Heart right ventricle (tissue), 16 donors: ENCODE measurements at regions not wholly inside any gene's neighbourhood (a gene's known extent, or its start where the extent isn't known, plus 50 kb on each side); places are given as distances from the start of the nearest gene placed in this dataset.

Experiments used
- ATAC-seq, 8 donors: fragments of 200-7000 bp; cut with Tn5 transposase; one replicate each; pipeline ENCODE4 v1.9.1; 2020; ENCODE audit warnings: mild to moderate bottlenecking in 8 of 8, moderate library complexity in 8 of 8, moderate number of reproducible peaks in 1 of 8
- DNase-seq, 2 donors: peaks; one replicate each; pipeline ENCODE4 v3.0.0-alpha.2; 2020
- H3K27ac ChIP-seq, 10 donors: fragments of 200-600 bp; sonication (generic) in 2 of 10; one replicate each; pipeline versions ENCODE4 v1.5.0 to v1.8.0; 2020 to 2022; ENCODE audit warnings: mild to moderate bottlenecking in 3 of 10
- H3K27me3 ChIP-seq, 7 donors: fragments of 200-600 bp; one replicate each; pipeline ENCODE4 v1.8.0; 2021 to 2022; ENCODE audit warnings: mild to moderate bottlenecking in 2 of 7
- H3K36me3 ChIP-seq, 9 donors: fragments of 200-600 bp; sonication (generic) in 1 of 9; one replicate each; pipeline versions ENCODE4 v1.5.0 to v1.8.0; 2020 to 2022; ENCODE audit warnings: mild to moderate bottlenecking in 2 of 9
- H3K4me1 ChIP-seq, 9 donors: fragments of 200-600 bp; sonication (generic) in 1 of 9; one replicate each; pipeline versions ENCODE4 v1.5.0 to v1.8.0; 2020 to 2022; ENCODE audit warnings: mild to moderate bottlenecking in 4 of 9
- H3K4me3 ChIP-seq, 10 donors: fragments of 200-600 bp; sonication (generic) in 2 of 10; one replicate each; pipeline versions ENCODE4 v1.5.0 to v1.8.0; 2020 to 2022; ENCODE audit warnings: mild to moderate bottlenecking in 7 of 10, moderate library complexity in 2 of 10
- H3K9me3 ChIP-seq, 11 donors: fragments of 200-600 bp in 10 of 11; sonication (generic) in 2 of 11; one replicate each; pipeline versions ENCODE4 v1.5.0 to v1.8.0; 2013 to 2022; ENCODE audit warnings: mild to moderate bottlenecking in 2 of 11, control low read depth in 1 of 11, moderate library complexity in 1 of 11
- WGBS, 2 donors: extraction: QIAGEN DNeasy Blood & Tissue Kit; methylation state at CpG; one replicate each; pipeline ENCODE4 v1.1.7; 2013; ENCODE audit warnings: inconsistent platforms in 1 of 2; 5-methylcytosine and 5-hydroxymethylcytosine counted together
- intact Hi-C, 10 donors: fragments of 100-400 bp; cut with DNase I; formaldehyde crosslinking; loops; one replicate each; pipeline versions ENCODE4 v1.11.1 to v1.14.2; 2022
- TF ChIP-seq, protein P1 (sequence below), 9 donors: fragments of 200-600 bp; sonication (generic) in 2 of 9; IDR thresholded peaks; one replicate each; pipeline versions ENCODE4 v1.5.0 to v1.8.0; 2021 to 2022; ENCODE audit warnings: antibody characterized with exemption in 9 of 9, mild to moderate bottlenecking in 5 of 9, moderate library complexity in 1 of 9
- donor health status: Arrhythmogenic right ventricular cardiomyopathy.
- donor health status: ischemic (EF 13 %, LVEDD 7.1; RV severe dilation, severe dysfunction).
- donor health status: healthy with polysubstance abuse.
- donor health status: DM: no; HTN: yes; CAD: no.
- donor health status: DM: no; HTN: no; CAD: no.
- donor health status: ischemic (EF 25% LVEDD 6.9; RV normal size, moderate dysfunction).
- donor health status: ischemic (EF 25% LVEDD 5.7; RV mildly dilated, moderate dysfunction).
- donor health status: healthy.
- donor health status: DM: yes; HTN: yes; CAD: no.
- donor health status: Ischemic cardiomyopathy.
- donor health status: ischemic (EF 35%, LVEDD 5.7; RV mildly dilated, moderate dysfunction).
- donor health status: nonischemic (EF 11% LVEDD 7.7; RV severe dilation, severe dysfunction).
- donor health status: DM: yes; HTN: yes; CAD: no.
- donor health status: PGD.
- donor health status: ischemic (EF 29% LVEDD 5.4; RV normal size, mild dysfunction).
- donor health status: nonischemic (EF 23%, LVEDD 6.1; RV moderate dilation, normal function).

DNA sequence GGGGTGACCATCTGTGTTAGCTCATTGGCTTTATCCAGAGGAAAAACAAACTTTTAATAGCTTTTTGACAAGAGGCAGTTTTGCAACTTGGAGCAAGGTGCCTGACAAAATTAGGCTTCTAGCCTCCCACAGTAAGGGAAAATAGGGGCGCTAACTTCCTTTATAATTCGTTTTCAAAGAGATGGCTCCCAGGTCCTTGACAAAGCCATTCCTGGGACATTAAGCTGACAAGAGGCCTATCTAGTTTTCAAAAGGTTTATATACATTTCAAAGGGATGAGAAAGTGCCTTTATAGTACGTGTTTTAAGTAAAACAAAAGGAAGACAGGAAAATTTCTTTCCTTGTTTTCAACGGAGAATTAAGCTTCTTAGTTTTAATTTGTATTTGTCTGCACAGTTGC, 159.4 kb upstream of the GCFC2 start:
- intact Hi-C loops, result no loop called here
- Histone ChIP-seq H3K9me3 (no peaks in the 10 kb centered on the region), H3K4me3 (no peak overlapping the region), H3K27ac (no peak overlapping the region), H3K36me3 (no peaks in the 10 kb centered on the region), H3K4me1 (no peaks in the 10 kb centered on the region), H3K27me3 (peaks cover 0 to 3% (median 0%) of the 10 kb centered on the region in 7 donors)
- TF ChIP-seq, protein P1, sequence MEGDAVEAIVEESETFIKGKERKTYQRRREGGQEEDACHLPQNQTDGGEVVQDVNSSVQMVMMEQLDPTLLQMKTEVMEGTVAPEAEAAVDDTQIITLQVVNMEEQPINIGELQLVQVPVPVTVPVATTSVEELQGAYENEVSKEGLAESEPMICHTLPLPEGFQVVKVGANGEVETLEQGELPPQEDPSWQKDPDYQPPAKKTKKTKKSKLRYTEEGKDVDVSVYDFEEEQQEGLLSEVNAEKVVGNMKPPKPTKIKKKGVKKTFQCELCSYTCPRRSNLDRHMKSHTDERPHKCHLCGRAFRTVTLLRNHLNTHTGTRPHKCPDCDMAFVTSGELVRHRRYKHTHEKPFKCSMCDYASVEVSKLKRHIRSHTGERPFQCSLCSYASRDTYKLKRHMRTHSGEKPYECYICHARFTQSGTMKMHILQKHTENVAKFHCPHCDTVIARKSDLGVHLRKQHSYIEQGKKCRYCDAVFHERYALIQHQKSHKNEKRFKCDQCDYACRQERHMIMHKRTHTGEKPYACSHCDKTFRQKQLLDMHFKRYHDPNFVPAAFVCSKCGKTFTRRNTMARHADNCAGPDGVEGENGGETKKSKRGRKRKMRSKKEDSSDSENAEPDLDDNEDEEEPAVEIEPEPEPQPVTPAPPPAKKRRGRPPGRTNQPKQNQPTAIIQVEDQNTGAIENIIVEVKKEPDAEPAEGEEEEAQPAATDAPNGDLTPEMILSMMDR (IDR thresholded peaks at IDR 0.05), result no peak
- 48 to 50% methylated on average over 4 of the region's 4 CpGs for WGBS, 2 donors
- ATAC-seq, result no peak
- no peak for DNase-seq

DNA sequence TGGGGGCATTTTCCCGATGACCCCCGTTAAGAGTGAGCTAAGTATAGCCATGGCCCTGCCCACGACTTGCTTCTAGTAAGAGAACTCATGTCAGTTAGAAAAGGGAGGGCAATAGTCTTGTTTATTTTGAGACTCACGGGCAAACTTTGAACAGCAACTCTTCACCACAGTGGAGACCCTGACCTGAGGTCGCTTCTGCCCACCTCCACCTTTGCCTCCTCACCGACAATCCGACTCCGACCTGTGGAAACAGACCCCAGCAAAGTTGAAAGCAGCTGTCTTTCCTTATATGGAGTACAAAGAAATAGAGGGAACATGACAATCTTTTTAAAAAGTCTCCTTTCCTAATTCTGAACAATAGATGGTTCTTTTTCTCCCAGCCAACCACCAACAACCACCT, 155.0 kb upstream of the GCFC2 start:
- no peak for DNase-seq
- no peaks in the 10 kb centered on the region for H3K9me3 ChIP-seq
- 78% methylated on average over 8 of the region's 8 CpGs for WGBS, 2 donors
- H3K4me1 ChIP-seq, result no peaks in the 10 kb centered on the region
- H3K36me3 ChIP-seq, result no peaks in the 10 kb centered on the region
- TF ChIP-seq, protein P1 (IDR thresholded peaks at IDR 0.05), result no peak
- peaks cover 0 to 3% (median 0%) of the 10 kb centered on the region in 7 donors for H3K27me3 ChIP-seq
- intact Hi-C loops, result no loop called here
- H3K4me3 ChIP-seq, result no peak overlapping the region
- H3K27ac ChIP-seq, result no peak overlapping the region
- ATAC-seq, result no peak

DNA sequence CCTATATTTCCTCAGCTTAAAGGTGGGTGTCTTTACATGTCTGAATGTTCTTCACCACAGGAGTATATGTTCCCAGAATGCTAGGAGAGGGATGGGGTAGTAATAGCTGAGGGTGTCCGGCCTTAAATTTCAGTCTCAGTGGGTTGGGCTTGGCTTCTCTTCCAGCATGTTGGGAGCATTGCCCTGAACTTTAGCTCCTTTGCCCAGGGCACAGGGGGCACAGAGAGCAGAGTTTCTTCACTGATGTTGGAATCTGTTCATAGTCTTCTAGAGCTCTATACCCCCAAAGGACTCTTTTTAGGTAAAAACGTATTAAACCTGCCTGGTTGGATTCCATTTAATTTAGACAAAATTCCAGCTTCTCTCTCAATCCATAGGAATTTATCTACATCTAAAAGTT, 154.4 kb upstream of the GCFC2 start:
- no peak for DNase-seq
- ATAC-seq, result no peak
- Histone ChIP-seq H3K36me3 (no peaks in the 10 kb centered on the region), H3K27ac (no peak overlapping the region), H3K4me3 (no peak overlapping the region), H3K27me3 (peaks cover 0 to 3% (median 0%) of the 10 kb centered on the region in 7 donors), H3K4me1 (no peaks in the 10 kb centered on the region), H3K9me3 (no peaks in the 10 kb centered on the region)
- TF ChIP-seq, protein P1 (IDR thresholded peaks at IDR 0.05), result no peak
- WGBS, 2 donors, result 72 to 76% methylated on average over 2 of the region's 2 CpGs
- intact Hi-C loops, result no loop called here

DNA sequence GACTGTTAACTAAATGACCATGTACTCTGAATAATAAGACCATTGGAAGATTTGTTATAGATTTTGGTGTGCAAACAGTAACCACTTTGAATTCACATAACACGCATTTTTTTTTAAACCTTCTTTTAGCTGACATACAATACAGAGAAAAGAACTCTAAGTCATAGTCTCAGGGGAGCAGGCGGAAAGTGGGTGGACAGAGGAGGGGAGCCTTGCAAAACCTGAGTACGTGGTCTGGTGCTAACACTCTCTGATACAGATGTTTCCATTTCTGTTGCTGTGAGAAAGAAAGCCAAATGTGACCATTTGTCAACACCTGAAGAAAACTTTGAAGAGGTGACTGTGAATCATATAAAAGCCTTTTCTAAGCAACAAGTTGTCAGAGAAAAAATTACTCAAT, 151.8 kb upstream of the GCFC2 start:
- intact Hi-C loops, result no loop called here
- no peaks in the 10 kb centered on the region for H3K9me3 ChIP-seq
- no peaks in the 10 kb centered on the region for H3K36me3 ChIP-seq
- ATAC-seq (no peak), DNase-seq (no peak)
- H3K4me3 ChIP-seq, result no peak overlapping the region
- H3K27me3 ChIP-seq, result no peaks in the 10 kb centered on the region
- 61 to 64% methylated on average over 3 of the region's 3 CpGs for WGBS, 2 donors
- H3K27ac ChIP-seq, result no peak overlapping the region
- no peaks in the 10 kb centered on the region for H3K4me1 ChIP-seq
- TF ChIP-seq, protein P1 (IDR thresholded peaks at IDR 0.05), result no peak

DNA sequence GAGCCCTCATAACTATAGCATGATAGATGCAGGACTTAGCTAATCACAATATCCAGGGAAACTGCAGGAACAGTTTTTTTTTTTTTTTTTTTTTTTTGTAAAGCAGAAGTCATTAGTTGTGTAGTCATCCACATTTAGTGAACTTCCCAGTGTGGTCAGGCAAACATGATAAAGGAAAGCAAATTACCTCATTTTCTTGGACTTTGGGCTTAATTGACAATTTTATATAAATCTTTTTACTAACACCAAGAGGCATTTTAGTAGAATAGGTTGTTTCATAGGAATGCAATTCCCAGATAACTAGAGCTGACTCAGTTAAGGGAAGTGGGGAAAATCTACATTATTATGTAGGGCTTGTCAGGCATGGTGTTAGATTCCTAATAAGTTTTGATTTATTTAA, 142.7 kb upstream of the GCFC2 start:
- intact Hi-C loops, result no loop called here
- TF ChIP-seq, protein P1 (IDR thresholded peaks at IDR 0.05), result no peak
- Histone ChIP-seq H3K27ac (no peak overlapping the region), H3K4me1 (no peaks in the 10 kb centered on the region), H3K27me3 (no peaks in the 10 kb centered on the region), H3K36me3 (no peaks in the 10 kb centered on the region), H3K9me3 (peaks cover 0 to 4% (median 0%) of the 10 kb centered on the region in 11 donors), H3K4me3 (no peak overlapping the region)
- ATAC-seq (no peak), DNase-seq (no peak)
